GM21526 (cell line): ENCODE measurements at regions not wholly inside any gene's neighbourhood (a gene's known extent, or its start where the extent isn't known, plus 50 kb on each side); places are given as distances from the start of the nearest gene placed in this dataset.
"Not testable (repeated sequence)": the region's sequence is repeated elsewhere in the genome, so short reads cannot be mapped to it uniquely, and the experiment has no call there.

ENCODE experiments used
- ATAC-seq: cut with Tn5 transposase; IDR thresholded peaks from one replicate; pipeline ENCODE4 v1.9.1; 2021; ENCODE audit warnings: moderate library complexity; ENCODE audit not compliant: unreplicated experiment, low FRiP score

GRCh38 chr7:159335181-159335926 is 190.7 kb upstream of the VIPR2 start:
- not testable (repeated sequence) for ATAC-seq

- not testable (repeated sequence) for ATAC-seq
These were observed 188.3 kb upstream of the VIPR2 start for GRCh38 chr7:159332854-159333479.

GRCh38 chr7:159331462-159331861 is 186.8 kb upstream of the VIPR2 start:
- no peak for ATAC-seq

GRCh38 chr7:159329818-159330378 is 185.2 kb upstream of the VIPR2 start:
- no peak for ATAC-seq

GRCh38 chr7:159328096-159328495 is 183.4 kb upstream of the VIPR2 start:
- no peak for ATAC-seq

- ATAC-seq, result no peak
These were observed 178.7 kb upstream of the VIPR2 start for GRCh38 chr7:159323359-159323758.

GRCh38 chr7:159321278-159321677 is 176.6 kb upstream of the VIPR2 start:
- no peak for ATAC-seq

- no peak for ATAC-seq
These were observed 174.2 kb upstream of the VIPR2 start for GRCh38 chr7:159318682-159319351.

- ATAC-seq, result no peak
These were observed 172.6 kb upstream of the VIPR2 start for GRCh38 chr7:159317294-159317693.

- ATAC-seq, result no peak
These were observed 166.5 kb upstream of the VIPR2 start for GRCh38 chr7:159311172-159311494.

- no peak for ATAC-seq
These were observed 165.9 kb upstream of the VIPR2 start for GRCh38 chr7:159310457-159311171.

- not testable (repeated sequence) for ATAC-seq
These were observed 164.5 kb upstream of the VIPR2 start for GRCh38 chr7:159309214-159309613.

- ATAC-seq, result no peak
These were observed 161.3 kb upstream of the VIPR2 start for GRCh38 chr7:159306012-159306411.

- not testable (repeated sequence) for ATAC-seq
These were observed 160.5 kb upstream of the VIPR2 start for GRCh38 chr7:159305185-159305584.

GRCh38 chr7:159303510-159303909 is 158.8 kb upstream of the VIPR2 start:
- ATAC-seq, result not testable (repeated sequence)

- no peak for ATAC-seq
These were observed 151.5 kb upstream of the VIPR2 start for GRCh38 chr7:159296093-159296681.

GRCh38 chr7:159286487-159286886 is 141.8 kb upstream of the VIPR2 start:
- ATAC-seq, result not testable (repeated sequence)

- ATAC-seq, result no peak
These were observed 136.9 kb upstream of the VIPR2 start for GRCh38 chr7:159281573-159281972.

GRCh38 chr7:159280008-159280407 is 135.3 kb upstream of the VIPR2 start:
- ATAC-seq, result no peak

- no peak for ATAC-seq
These were observed 128.1 kb upstream of the VIPR2 start for GRCh38 chr7:159272739-159273138.
